GM23248 (cell line): ENCODE measurements at regions not wholly inside any gene's neighbourhood (a gene's known extent, or its start where the extent isn't known, plus 50 kb on each side); places are given as distances from the start of the nearest gene placed in this dataset.

Experiments used
- EZH2 ChIP-seq: fragments of 200-600 bp; sonication (generic); IDR thresholded peaks from 2 replicates; pipeline ENCODE4 v1.6.1; 2018; ENCODE audit warnings: antibody characterized with exemption, mild to moderate bottlenecking; ENCODE audit not compliant: insufficient read depth, poor library complexity, severe bottlenecking
- EZH2phosphoT487 ChIP-seq: fragments of 200-600 bp; sonication (generic); IDR thresholded peaks from 2 replicates; pipeline ENCODE4 v1.6.1; 2018; ENCODE audit warnings: antibody characterized with exemption, moderate library complexity, mild to moderate bottlenecking, low read depth; ENCODE audit not compliant: insufficient read depth

- TF ChIP-seq EZH2 (no peak), EZH2phosphoT487 (0 out of 2 replicates have a peak, but pooled peaks have one; percentile 28)
Observed at GRCh38 chrX:77003956-77004355, 443.2 kb upstream of the FGF16 start.
